ENCODE measurements at regions not wholly inside any gene's neighbourhood (a gene's known extent, or its start where the extent isn't known, plus 50 kb on each side); places are given as distances from the start of the nearest gene placed in this dataset.

- ChIA-PET CTCF (no interaction called here), POLR2A (no interaction called here)
- DNase-seq (ENCODE audit: extremely low spot score), result no peak
- TF ChIP-seq, protein P1, sequence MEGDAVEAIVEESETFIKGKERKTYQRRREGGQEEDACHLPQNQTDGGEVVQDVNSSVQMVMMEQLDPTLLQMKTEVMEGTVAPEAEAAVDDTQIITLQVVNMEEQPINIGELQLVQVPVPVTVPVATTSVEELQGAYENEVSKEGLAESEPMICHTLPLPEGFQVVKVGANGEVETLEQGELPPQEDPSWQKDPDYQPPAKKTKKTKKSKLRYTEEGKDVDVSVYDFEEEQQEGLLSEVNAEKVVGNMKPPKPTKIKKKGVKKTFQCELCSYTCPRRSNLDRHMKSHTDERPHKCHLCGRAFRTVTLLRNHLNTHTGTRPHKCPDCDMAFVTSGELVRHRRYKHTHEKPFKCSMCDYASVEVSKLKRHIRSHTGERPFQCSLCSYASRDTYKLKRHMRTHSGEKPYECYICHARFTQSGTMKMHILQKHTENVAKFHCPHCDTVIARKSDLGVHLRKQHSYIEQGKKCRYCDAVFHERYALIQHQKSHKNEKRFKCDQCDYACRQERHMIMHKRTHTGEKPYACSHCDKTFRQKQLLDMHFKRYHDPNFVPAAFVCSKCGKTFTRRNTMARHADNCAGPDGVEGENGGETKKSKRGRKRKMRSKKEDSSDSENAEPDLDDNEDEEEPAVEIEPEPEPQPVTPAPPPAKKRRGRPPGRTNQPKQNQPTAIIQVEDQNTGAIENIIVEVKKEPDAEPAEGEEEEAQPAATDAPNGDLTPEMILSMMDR (IDR thresholded peaks at IDR 0.05; ENCODE audit: control extremely low read depth, extremely low read depth, low read depth, missing control alignments), result no peak
Measured at GRCh38 chr5:168176251-168176650, 115.2 kb upstream of the WWC1 start.

- ChIA-PET POLR2A (no interaction called here), CTCF (no interaction called here)
- no peak for DNase-seq (ENCODE audit: extremely low spot score)
- TF ChIP-seq, protein P1 (IDR thresholded peaks at IDR 0.05; ENCODE audit: control extremely low read depth, extremely low read depth, low read depth, missing control alignments), result no peak
Measured at GRCh38 chr5:168176941-168177340, 114.5 kb upstream of the WWC1 start.

- ChIA-PET CTCF (interaction anchor here (0.9 to 1.1 kb wide), 2 partner anchors 20 to 62 kb away, joined by 3 read pairs; no protein-coding TSS in a partner anchor), POLR2A (no interaction called here)
- no peak for DNase-seq (ENCODE audit: extremely low spot score)
- TF ChIP-seq, protein P1 (IDR thresholded peaks at IDR 0.05; ENCODE audit: control extremely low read depth, extremely low read depth, low read depth, missing control alignments), result no peak
Measured at GRCh38 chr5:168177831-168178450, 113.5 kb upstream of the WWC1 start.

DNA sequence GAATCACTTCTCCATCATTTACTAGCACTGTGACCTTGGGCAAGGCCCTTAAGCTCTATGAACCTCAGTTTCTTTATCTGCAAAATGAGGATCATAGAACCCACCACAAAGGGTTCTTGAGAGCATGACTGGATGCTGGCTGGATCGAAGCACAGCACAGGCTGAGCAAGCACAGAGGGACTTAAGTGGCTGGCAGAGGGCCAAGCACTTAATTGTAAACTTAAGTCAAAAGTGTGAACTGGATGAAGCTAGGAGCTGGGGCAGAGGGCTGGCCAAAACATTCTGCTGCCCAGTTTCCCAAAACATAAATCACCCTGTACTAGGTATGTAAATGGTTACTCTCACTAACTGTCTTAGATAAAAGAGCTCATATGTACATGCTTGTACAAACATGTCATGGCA lies 112.3 kb upstream of the WWC1 start:
- DNase-seq (ENCODE audit: extremely low spot score), result no peak
- TF ChIP-seq, protein P1 (IDR thresholded peaks at IDR 0.05; ENCODE audit: control extremely low read depth, extremely low read depth, low read depth, missing control alignments), result no peak
- ChIA-PET POLR2A (no interaction called here), CTCF (interaction anchor here (1.3 to 1.7 kb wide), 2 partner anchors 15 to 41 kb away, joined by 5 to 6 read pairs; no protein-coding TSS in a partner anchor)

DNA sequence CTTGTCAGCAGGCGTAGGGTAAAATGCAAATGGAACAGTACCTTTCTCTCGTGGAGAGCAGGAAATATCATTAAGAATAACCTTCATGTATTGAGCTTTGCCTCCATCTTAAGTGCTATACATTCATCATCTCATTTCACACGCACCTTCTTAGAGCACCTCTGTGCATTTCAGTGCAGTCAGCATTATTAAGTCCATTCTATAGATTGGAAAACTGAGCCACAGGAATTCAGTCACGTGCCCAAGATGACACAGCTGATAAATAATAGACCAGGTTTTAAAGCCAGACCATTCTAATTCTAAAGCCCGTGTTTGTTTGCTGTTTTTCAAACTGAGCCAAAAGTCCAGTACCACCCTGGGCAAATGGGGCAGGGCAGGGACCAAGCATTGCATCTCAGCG lies 109.2 kb upstream of the WWC1 start:
- TF ChIP-seq, protein P1 (IDR thresholded peaks at IDR 0.05; ENCODE audit: control extremely low read depth, extremely low read depth, low read depth, missing control alignments), result no peak
- POLR2A ChIA-PET, result no interaction called here
- DNase-seq (ENCODE audit: extremely low spot score), result no peak
- CTCF ChIA-PET, result interaction anchor here (1.4 kb wide), 1 partner anchor 13 kb away, joined by 3 read pairs; no protein-coding TSS in a partner anchor

DNA sequence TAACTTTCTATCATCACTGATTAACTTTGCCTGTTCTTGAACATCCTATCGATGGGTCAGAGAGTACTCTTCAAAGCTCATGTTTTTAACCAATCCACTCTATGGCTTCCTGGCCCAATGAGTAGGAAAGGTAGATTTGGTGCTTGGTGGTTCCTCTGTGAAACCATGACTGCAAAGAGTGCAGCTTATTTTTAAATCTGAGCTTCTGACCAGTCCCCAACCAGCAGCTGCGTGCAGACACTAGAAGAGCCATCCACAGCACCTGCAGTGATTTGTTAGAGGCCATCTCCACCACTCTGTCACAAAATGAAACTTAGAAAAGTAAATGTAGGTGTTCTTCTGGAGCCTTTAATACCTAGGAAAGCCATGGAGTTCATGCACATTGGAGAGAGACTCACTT lies 107.3 kb upstream of the WWC1 start:
- DNase-seq (ENCODE audit: extremely low spot score), result no peak
- ChIA-PET CTCF (interaction anchor here (1.3 to 3.6 kb wide), 2 partner anchors 10 to 35 kb away, joined by 5 to 14 read pairs; no protein-coding TSS in a partner anchor), POLR2A (no interaction called here)
- TF ChIP-seq, protein P1 (IDR thresholded peaks at IDR 0.05; ENCODE audit: control extremely low read depth, extremely low read depth, low read depth, missing control alignments), result no peak

All from GM10248 (cell line).